Astrocyte (in vitro differentiated cells and primary cell): ENCODE measurements at regions not wholly inside any gene's neighbourhood (a gene's known extent, or its start where the extent isn't known, plus 50 kb on each side); places are given as distances from the start of the nearest gene placed in this dataset.

Experiments
- DNase-seq: peaks from one replicate; pipeline ENCODE4 v3.0.0-alpha.2; 2010; ENCODE audit warnings: low read depth
- FAIRE-seq: peaks from 2 replicates; lab custom pipeline; 2011; peaks lifted over from hg19 to GRCh38; lab: Jason Lieb, UNC
- H2AFZ ChIP-seq: 2 replicates; pipeline ENCODE4 v1.6.0; 2012; ENCODE audit warnings: low read depth, low read length, inconsistent platforms
- H3K27ac ChIP-seq: 2 replicates; pipeline ENCODE4 v1.5.1; 2011; ENCODE audit warnings: low read depth, low read length, inconsistent platforms
- H3K27me3 ChIP-seq: 2 replicates; pipeline ENCODE4 v1.6.0; 2011; ENCODE audit warnings: low read length, inconsistent platforms; ENCODE audit not compliant: insufficient read depth
- H3K36me3 ChIP-seq: 2 replicates; pipeline ENCODE4 v1.5.1; 2011; ENCODE audit warnings: low read length, inconsistent platforms; ENCODE audit not compliant: insufficient read depth
- H3K4me1 ChIP-seq: 2 replicates; pipeline ENCODE4 v1.5.1; 2011; ENCODE audit warnings: low read length, inconsistent platforms; ENCODE audit not compliant: insufficient read depth
- H3K4me2 ChIP-seq: 2 replicates; pipeline ENCODE4 v1.6.0; 2012; ENCODE audit warnings: low read length, inconsistent platforms
- H3K4me3 ChIP-seq: 2 replicates; pipeline ENCODE4 v1.5.1; 2011; ENCODE audit warnings: low read depth, mild to moderate bottlenecking, low read length, inconsistent platforms; ENCODE audit not compliant: insufficient read depth
- H3K79me2 ChIP-seq: 2 replicates; pipeline ENCODE4 v1.6.0; 2012; ENCODE audit warnings: mild to moderate bottlenecking, low read length, inconsistent platforms; ENCODE audit not compliant: insufficient read depth
- H3K9ac ChIP-seq: 2 replicates; pipeline ENCODE4 v1.6.0; 2012; ENCODE audit warnings: mild to moderate bottlenecking, low read length, inconsistent platforms
- H3K9me3 ChIP-seq: 2 replicates; pipeline ENCODE4 v1.5.1; 2012; ENCODE audit warnings: low read depth, mild to moderate bottlenecking, low read length, inconsistent platforms; ENCODE audit not compliant: insufficient read depth
- H4K20me1 ChIP-seq: 2 replicates; pipeline ENCODE4 v1.6.0; 2012; ENCODE audit warnings: low read length, inconsistent platforms; ENCODE audit not compliant: insufficient read depth
- H3K27ac Mint-ChIP-seq: one replicate; pipeline ENCODE4 v1.8.0; 2021; ENCODE audit warnings: mild to moderate bottlenecking, mixed read lengths; ENCODE audit not compliant: unreplicated experiment
- H3K27me3 Mint-ChIP-seq: one replicate; pipeline ENCODE4 v1.8.0; 2021; ENCODE audit warnings: low read depth, mixed read lengths; ENCODE audit not compliant: unreplicated experiment
- H3K36me3 Mint-ChIP-seq: one replicate; pipeline ENCODE4 v1.8.0; 2021; ENCODE audit warnings: low read depth, mixed read lengths; ENCODE audit not compliant: unreplicated experiment
- H3K4me1 Mint-ChIP-seq: one replicate; pipeline ENCODE4 v1.8.0; 2021; ENCODE audit warnings: low read depth, mixed read lengths; ENCODE audit not compliant: unreplicated experiment
- H3K4me3 Mint-ChIP-seq: one replicate; pipeline ENCODE4 v1.8.0; 2021; ENCODE audit warnings: mild to moderate bottlenecking, moderate library complexity, mixed read lengths; ENCODE audit not compliant: unreplicated experiment
- H3K9me3 Mint-ChIP-seq: one replicate; pipeline ENCODE4 v1.8.0; 2021; ENCODE audit warnings: mild to moderate bottlenecking, mixed read lengths; ENCODE audit not compliant: unreplicated experiment
- EZH2 ChIP-seq: IDR thresholded peaks from 2 replicates; pipeline ENCODE4 v1.6.1; 2012; ENCODE audit warnings: mild to moderate bottlenecking, low read length, inconsistent platforms; ENCODE audit not compliant: insufficient read depth
- TF ChIP-seq, protein P1 (sequence below): IDR thresholded peaks from 2 replicates; pipeline ENCODE4 v1.5.1; 2011; ENCODE audit warnings: low read depth, mild to moderate bottlenecking, inconsistent platforms, low read length, moderate library complexity; ENCODE audit not compliant: insufficient read depth

DNA sequence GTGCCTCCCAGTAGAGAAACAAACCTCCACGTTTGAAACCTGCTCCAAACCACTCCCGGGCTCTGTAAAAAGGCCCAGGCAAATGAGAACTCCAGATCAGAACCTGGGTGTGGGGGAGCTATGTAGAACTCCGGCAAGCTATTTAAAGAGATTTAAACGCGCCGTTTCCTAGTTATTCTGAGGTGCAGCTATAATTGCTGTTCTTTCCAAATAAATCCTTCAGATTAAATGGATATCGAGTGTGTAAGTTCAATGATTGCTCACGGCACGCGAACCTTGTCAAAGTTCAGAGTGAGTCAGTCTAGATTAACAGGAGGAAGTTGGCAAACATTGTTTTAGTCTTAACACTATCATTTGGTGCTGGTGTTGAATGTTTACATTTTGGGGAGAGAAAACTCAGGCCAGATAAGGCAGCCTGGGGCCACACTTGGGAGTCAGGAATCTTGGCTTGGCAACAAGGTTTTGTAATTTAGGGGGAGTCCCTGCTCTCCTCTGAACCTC is 92.9 kb upstream of the SALL1 start:
- H2AFZ ChIP-seq, result no peak overlapping the region
- Mint-ChIP-seq H3K27me3 (peaks cover 19% of the 10 kb centered on the region), H3K27ac (no peak overlapping the region), H3K9me3 (peaks cover under 1% of the 10 kb centered on the region), H3K36me3 (no peaks in the 10 kb centered on the region), H3K4me3 (no peak overlapping the region), H3K4me1 (no peaks in the 10 kb centered on the region)
- DNase-seq, result peak; percentile 55
- H3K4me1 ChIP-seq, result no peaks in the 10 kb centered on the region
- no peak overlapping the region for H3K4me3 ChIP-seq
- no peaks in the 10 kb centered on the region for H4K20me1 ChIP-seq
- H3K27me3 ChIP-seq, result peaks cover 3% of the 10 kb centered on the region
- no peaks in the 10 kb centered on the region for H3K79me2 ChIP-seq
- TF ChIP-seq EZH2, result no peak
- TF ChIP-seq, protein P1, sequence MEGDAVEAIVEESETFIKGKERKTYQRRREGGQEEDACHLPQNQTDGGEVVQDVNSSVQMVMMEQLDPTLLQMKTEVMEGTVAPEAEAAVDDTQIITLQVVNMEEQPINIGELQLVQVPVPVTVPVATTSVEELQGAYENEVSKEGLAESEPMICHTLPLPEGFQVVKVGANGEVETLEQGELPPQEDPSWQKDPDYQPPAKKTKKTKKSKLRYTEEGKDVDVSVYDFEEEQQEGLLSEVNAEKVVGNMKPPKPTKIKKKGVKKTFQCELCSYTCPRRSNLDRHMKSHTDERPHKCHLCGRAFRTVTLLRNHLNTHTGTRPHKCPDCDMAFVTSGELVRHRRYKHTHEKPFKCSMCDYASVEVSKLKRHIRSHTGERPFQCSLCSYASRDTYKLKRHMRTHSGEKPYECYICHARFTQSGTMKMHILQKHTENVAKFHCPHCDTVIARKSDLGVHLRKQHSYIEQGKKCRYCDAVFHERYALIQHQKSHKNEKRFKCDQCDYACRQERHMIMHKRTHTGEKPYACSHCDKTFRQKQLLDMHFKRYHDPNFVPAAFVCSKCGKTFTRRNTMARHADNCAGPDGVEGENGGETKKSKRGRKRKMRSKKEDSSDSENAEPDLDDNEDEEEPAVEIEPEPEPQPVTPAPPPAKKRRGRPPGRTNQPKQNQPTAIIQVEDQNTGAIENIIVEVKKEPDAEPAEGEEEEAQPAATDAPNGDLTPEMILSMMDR, result no peak
- no peak overlapping the region for H3K9ac ChIP-seq
- H3K36me3 ChIP-seq, result no peaks in the 10 kb centered on the region
- H3K4me2 ChIP-seq, result no peak overlapping the region
- H3K9me3 ChIP-seq, result no peaks in the 10 kb centered on the region
- no peak overlapping the region for H3K27ac ChIP-seq
- FAIRE-seq, result no peak

DNA sequence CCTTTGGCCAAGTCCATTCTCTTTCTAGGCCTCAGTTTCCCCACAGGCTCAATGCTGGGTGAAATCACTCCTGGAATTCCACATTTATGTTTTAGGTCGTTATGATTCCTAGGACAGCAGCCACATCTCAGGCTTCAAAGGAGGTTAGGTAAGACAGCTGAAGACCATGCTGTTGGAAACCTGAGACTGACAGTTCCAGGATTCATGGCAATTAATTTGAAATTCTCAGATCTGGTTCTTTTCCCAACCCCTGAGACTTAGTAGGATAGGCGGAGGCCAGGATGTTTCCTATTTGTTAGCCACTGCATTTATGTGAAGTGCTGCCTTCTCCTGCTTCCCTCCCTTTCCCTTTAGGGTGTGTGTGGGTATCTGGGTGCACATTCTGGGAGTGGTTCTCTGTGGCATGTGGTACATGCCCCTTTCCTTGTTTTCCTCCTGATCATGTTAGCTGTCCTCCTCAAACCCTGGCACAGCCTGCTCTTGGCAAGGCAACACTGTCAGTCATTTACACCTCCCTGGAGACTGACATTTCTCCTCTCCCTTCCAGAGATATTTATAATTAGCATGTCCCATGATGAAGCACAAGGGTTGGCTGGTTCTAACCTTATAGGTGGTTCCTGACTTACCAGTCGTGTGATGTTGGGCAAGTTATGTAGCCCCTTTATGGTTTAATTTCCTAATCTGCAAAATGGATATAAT is 91.4 kb upstream of the SALL1 start:
- Histone ChIP-seq H4K20me1 (no peaks in the 10 kb centered on the region), H3K27me3 (peaks cover 3% of the 10 kb centered on the region), H3K4me1 (no peaks in the 10 kb centered on the region), H3K79me2 (no peaks in the 10 kb centered on the region), H2AFZ (no peak overlapping the region), H3K27ac (no peak overlapping the region), H3K9ac (no peak overlapping the region), H3K4me3 (no peak overlapping the region), H3K4me2 (no peak overlapping the region), H3K9me3 (no peaks in the 10 kb centered on the region), H3K36me3 (no peaks in the 10 kb centered on the region)
- FAIRE-seq (no peak), DNase-seq (no peak)
- TF ChIP-seq EZH2, result no peak
- TF ChIP-seq, protein P1, result no peak
- Mint-ChIP-seq H3K4me3 (no peak overlapping the region), H3K9me3 (peaks cover 2% of the 10 kb centered on the region), H3K27ac (no peak overlapping the region), H3K36me3 (no peaks in the 10 kb centered on the region), H3K4me1 (no peaks in the 10 kb centered on the region), H3K27me3 (peaks cover 19% of the 10 kb centered on the region)

- Mint-ChIP-seq H3K27ac (no peak overlapping the region), H3K4me1 (no peaks in the 10 kb centered on the region), H3K9me3 (peaks cover 2% of the 10 kb centered on the region), H3K27me3 (peaks cover 26% of the 10 kb centered on the region), H3K4me3 (no peak overlapping the region), H3K36me3 (no peaks in the 10 kb centered on the region)
- Histone ChIP-seq H3K27me3 (no peaks in the 10 kb centered on the region), H3K36me3 (no peaks in the 10 kb centered on the region), H3K79me2 (no peaks in the 10 kb centered on the region), H3K9me3 (no peaks in the 10 kb centered on the region), H2AFZ (no peak overlapping the region), H3K4me2 (no peak overlapping the region), H3K27ac (no peak overlapping the region), H3K4me3 (no peak overlapping the region), H3K4me1 (no peaks in the 10 kb centered on the region), H3K9ac (no peak overlapping the region), H4K20me1 (no peaks in the 10 kb centered on the region)
- no peak for DNase-seq
- TF ChIP-seq, protein P1, result no peak
- no peak for TF ChIP-seq EZH2
- no peak for FAIRE-seq
These were observed 88.1 kb upstream of the SALL1 start for GRCh38 chr16:51239196-51239595.
